ENCODE measurements at regions not wholly inside any gene's neighbourhood (a gene's known extent, or its start where the extent isn't known, plus 50 kb on each side); places are given as distances from the start of the nearest gene placed in this dataset.
"Not testable (repeated sequence)": the region's sequence is repeated elsewhere in the genome, so short reads cannot be mapped to it uniquely, and the experiment has no call there.

- CTCF ChIA-PET: no interaction called here
- peaks cover 4% of the 10 kb centered on the region for H3K9me3 Mint-ChIP-seq (ENCODE audit: low read depth)
- no peak overlapping the region for H3K27ac Mint-ChIP-seq
- H3K4me3 Mint-ChIP-seq: no peak overlapping the region
- ATAC-seq: no peak
- H3K36me3 Mint-ChIP-seq: no peaks in the 10 kb centered on the region
- no peaks in the 10 kb centered on the region for H3K27me3 Mint-ChIP-seq
- no peaks in the 10 kb centered on the region for H3K4me1 Mint-ChIP-seq
- DNase-seq: no peak
Measured at GRCh38 chr12:126419131-126419530, 1353.9 kb downstream of the AACS start.

- Mint-ChIP-seq H3K4me3 (no peak overlapping the region), H3K4me1 (no peaks in the 10 kb centered on the region), H3K27ac (no peak overlapping the region), H3K9me3 (ENCODE audit: low read depth) (peaks cover 5% of the 10 kb centered on the region), H3K36me3 (no peaks in the 10 kb centered on the region), H3K27me3 (no peaks in the 10 kb centered on the region)
- ATAC-seq: no peak
- no peak for DNase-seq
- CTCF ChIA-PET: no interaction called here
Measured at GRCh38 chr12:126424696-126425095, 1359.5 kb downstream of the AACS start.

GRCh38 chr12:126425264-126425663 is 1360.0 kb downstream of the AACS start:
- CTCF ChIA-PET: no interaction called here

GRCh38 chr12:126428769-126429168 is 1363.5 kb downstream of the AACS start:
- H3K27me3 Mint-ChIP-seq: no peaks in the 10 kb centered on the region
- no peak overlapping the region for H3K27ac Mint-ChIP-seq
- CTCF ChIA-PET: no interaction called here
- no peak overlapping the region for H3K4me3 Mint-ChIP-seq
- peaks cover 5% of the 10 kb centered on the region for H3K9me3 Mint-ChIP-seq (ENCODE audit: low read depth)
- ATAC-seq (no peak), DNase-seq (no peak)
- no peaks in the 10 kb centered on the region for H3K36me3 Mint-ChIP-seq
- no peaks in the 10 kb centered on the region for H3K4me1 Mint-ChIP-seq

More at GRCh38 chr12:126425264-126425663, 1360.0 kb downstream of the AACS start:
- H3K4me3 Mint-ChIP-seq: no peak overlapping the region
- no peak for DNase-seq
- H3K36me3 Mint-ChIP-seq: no peaks in the 10 kb centered on the region
- peaks cover 3% of the 10 kb centered on the region for H3K9me3 Mint-ChIP-seq (ENCODE audit: low read depth)
- no peaks in the 10 kb centered on the region for H3K4me1 Mint-ChIP-seq
- H3K27ac Mint-ChIP-seq: no peak overlapping the region
- H3K27me3 Mint-ChIP-seq: no peaks in the 10 kb centered on the region
- ATAC-seq: no peak

- Mint-ChIP-seq H3K9me3 (ENCODE audit: low read depth) (peaks cover 8% of the 10 kb centered on the region), H3K27ac (no peak overlapping the region), H3K36me3 (no peaks in the 10 kb centered on the region), H3K27me3 (no peaks in the 10 kb centered on the region), H3K4me3 (no peak overlapping the region), H3K4me1 (no peaks in the 10 kb centered on the region)
- DNase-seq (no peak), ATAC-seq (no peak)
- CTCF ChIA-PET: no interaction called here
Measured at GRCh38 chr12:126430921-126431320, 1365.7 kb downstream of the AACS start.

- Mint-ChIP-seq H3K4me1 (no peaks in the 10 kb centered on the region), H3K36me3 (no peaks in the 10 kb centered on the region), H3K27me3 (no peaks in the 10 kb centered on the region), H3K27ac (no peak overlapping the region), H3K4me3 (no peak overlapping the region), H3K9me3 (ENCODE audit: low read depth) (peaks cover 8% of the 10 kb centered on the region)
- no peak for ATAC-seq
- DNase-seq: no peak
- CTCF ChIA-PET: no interaction called here
Measured at GRCh38 chr12:126431767-126432166, 1366.5 kb downstream of the AACS start.

- no peak for DNase-seq
- H3K4me1 Mint-ChIP-seq: no peaks in the 10 kb centered on the region
- no peaks in the 10 kb centered on the region for H3K27me3 Mint-ChIP-seq
- CTCF ChIA-PET: no interaction called here
- no peak overlapping the region for H3K27ac Mint-ChIP-seq
- no peak for ATAC-seq
- no peak overlapping the region for H3K4me3 Mint-ChIP-seq
- H3K9me3 Mint-ChIP-seq (ENCODE audit: low read depth): peaks cover 8% of the 10 kb centered on the region
- no peaks in the 10 kb centered on the region for H3K36me3 Mint-ChIP-seq
Measured at GRCh38 chr12:126432780-126433179, 1367.5 kb downstream of the AACS start.

- Mint-ChIP-seq H3K9me3 (ENCODE audit: low read depth) (peaks cover 7% of the 10 kb centered on the region), H3K4me1 (no peaks in the 10 kb centered on the region)
- no peak for ATAC-seq
Measured at GRCh38 chr12:126434412-126434985, 1369.3 kb downstream of the AACS start.

GRCh38 chr12:126436041-126436440 is 1370.8 kb downstream of the AACS start:
- peaks cover 3% of the 10 kb centered on the region for H3K9me3 Mint-ChIP-seq (ENCODE audit: low read depth)
- CTCF ChIA-PET: no interaction called here
- no peak overlapping the region for H3K4me3 Mint-ChIP-seq
- no peaks in the 10 kb centered on the region for H3K27me3 Mint-ChIP-seq
- H3K36me3 Mint-ChIP-seq: no peaks in the 10 kb centered on the region
- DNase-seq: no peak
- ATAC-seq: no peak
- no peaks in the 10 kb centered on the region for H3K4me1 Mint-ChIP-seq
- no peak overlapping the region for H3K27ac Mint-ChIP-seq

More at GRCh38 chr12:126434412-126434985, 1369.3 kb downstream of the AACS start:
- H3K36me3 Mint-ChIP-seq: no peaks in the 10 kb centered on the region
- H3K27me3 Mint-ChIP-seq: no peaks in the 10 kb centered on the region
- H3K27ac Mint-ChIP-seq: no peak overlapping the region
- H3K4me3 Mint-ChIP-seq: no peak overlapping the region
- DNase-seq: no peak
- CTCF ChIA-PET: no interaction called here

GRCh38 chr12:126437934-126438333 is 1372.7 kb downstream of the AACS start:
- H3K9me3 Mint-ChIP-seq (ENCODE audit: low read depth): peaks cover 3% of the 10 kb centered on the region

GRCh38 chr12:126443977-126444376 is 1378.7 kb downstream of the AACS start:
- no peak overlapping the region for H3K4me3 Mint-ChIP-seq
- DNase-seq: no peak
- H3K27ac Mint-ChIP-seq: no peak overlapping the region
- CTCF ChIA-PET: no interaction called here
- H3K36me3 Mint-ChIP-seq: no peaks in the 10 kb centered on the region
- H3K4me1 Mint-ChIP-seq: no peaks in the 10 kb centered on the region
- H3K27me3 Mint-ChIP-seq: no peaks in the 10 kb centered on the region
- no peak for ATAC-seq
- H3K9me3 Mint-ChIP-seq (ENCODE audit: low read depth): peaks cover 3% of the 10 kb centered on the region

More at GRCh38 chr12:126437934-126438333, 1372.7 kb downstream of the AACS start:
- Mint-ChIP-seq H3K27me3 (no peaks in the 10 kb centered on the region), H3K27ac (no peak overlapping the region), H3K4me1 (no peaks in the 10 kb centered on the region), H3K36me3 (no peaks in the 10 kb centered on the region), H3K4me3 (no peak overlapping the region)
- CTCF ChIA-PET: no interaction called here
- ATAC-seq: no peak
- DNase-seq: no peak

GRCh38 chr12:126447346-126447745 is 1382.1 kb downstream of the AACS start:
- CTCF ChIA-PET: no interaction called here
- DNase-seq (no peak), ATAC-seq (no peak)
- peaks cover 3% of the 10 kb centered on the region for H3K9me3 Mint-ChIP-seq (ENCODE audit: low read depth)
- no peaks in the 10 kb centered on the region for H3K36me3 Mint-ChIP-seq
- no peaks in the 10 kb centered on the region for H3K4me1 Mint-ChIP-seq
- H3K27ac Mint-ChIP-seq: no peak overlapping the region
- no peaks in the 10 kb centered on the region for H3K27me3 Mint-ChIP-seq
- H3K4me3 Mint-ChIP-seq: no peak overlapping the region

GRCh38 chr12:126451809-126452208 is 1386.6 kb downstream of the AACS start:
- DNase-seq: no peak
- H3K27ac Mint-ChIP-seq: no peak overlapping the region
- CTCF ChIA-PET: no interaction called here
- H3K4me3 Mint-ChIP-seq: no peak overlapping the region
- H3K9me3 Mint-ChIP-seq (ENCODE audit: low read depth): no peaks in the 10 kb centered on the region
- H3K36me3 Mint-ChIP-seq: no peaks in the 10 kb centered on the region
- no peak for ATAC-seq
- H3K4me1 Mint-ChIP-seq: no peaks in the 10 kb centered on the region
- H3K27me3 Mint-ChIP-seq: no peaks in the 10 kb centered on the region

- H3K4me3 Mint-ChIP-seq; H3K27me3 Mint-ChIP-seq; H3K4me1 Mint-ChIP-seq; DNase-seq; CTCF ChIA-PET; H3K27ac Mint-ChIP-seq; H3K36me3 Mint-ChIP-seq; H3K9me3 Mint-ChIP-seq (ENCODE audit: low read depth); ATAC-seq: not testable (repeated sequence)
Measured at GRCh38 chr12:126452686-126453085, 1387.5 kb downstream of the AACS start.

GRCh38 chr12:126454581-126454980 is 1389.3 kb downstream of the AACS start:
- Mint-ChIP-seq H3K4me3 (no peak overlapping the region), H3K4me1 (no peaks in the 10 kb centered on the region), H3K36me3 (no peaks in the 10 kb centered on the region), H3K27ac (no peak overlapping the region), H3K9me3 (ENCODE audit: low read depth) (peaks cover 3% of the 10 kb centered on the region), H3K27me3 (no peaks in the 10 kb centered on the region)
- no peak for ATAC-seq
- CTCF ChIA-PET: no interaction called here
- no peak for DNase-seq

Measured in activated CD8-positive, alpha-beta memory T cell treated with anti-CD3 and anti-CD28 coated beads, Interleukin-2, amount 10 ng/mL, durations not matched to agents 7 days and 5 days (primary cell).